Keratinocyte (primary cell): ENCODE measurements at regions not wholly inside any gene's neighbourhood (a gene's known extent, or its start where the extent isn't known, plus 50 kb on each side); places are given as distances from the start of the nearest gene placed in this dataset.

Source experiments
- CTCF ChIP-seq, 3 experiments: IDR thresholded peaks in 1 of 3; conservative IDR thresholded peaks in 1 of 3; optimal IDR thresholded peaks in 1 of 3; 2 replicates in 2 of 3; 3 replicates in 1 of 3; pipeline versions ENCODE3 to v1.5.1; 2011; ENCODE audit warnings: low read length in 3 of 3, mild to moderate bottlenecking in 3 of 3, moderate library complexity in 2 of 3, control low read depth in 1 of 3, inconsistent platforms in 1 of 3; ENCODE audit not compliant: insufficient read depth in 2 of 3; ENCODE audit errors: extremely low read depth in 1 of 3
- EZH2 ChIP-seq: IDR thresholded peaks from one replicate; pipeline ENCODE4 v1.6.1; 2012; ENCODE audit warnings: inconsistent platforms, mild to moderate bottlenecking, low read length, moderate library complexity

DNA sequence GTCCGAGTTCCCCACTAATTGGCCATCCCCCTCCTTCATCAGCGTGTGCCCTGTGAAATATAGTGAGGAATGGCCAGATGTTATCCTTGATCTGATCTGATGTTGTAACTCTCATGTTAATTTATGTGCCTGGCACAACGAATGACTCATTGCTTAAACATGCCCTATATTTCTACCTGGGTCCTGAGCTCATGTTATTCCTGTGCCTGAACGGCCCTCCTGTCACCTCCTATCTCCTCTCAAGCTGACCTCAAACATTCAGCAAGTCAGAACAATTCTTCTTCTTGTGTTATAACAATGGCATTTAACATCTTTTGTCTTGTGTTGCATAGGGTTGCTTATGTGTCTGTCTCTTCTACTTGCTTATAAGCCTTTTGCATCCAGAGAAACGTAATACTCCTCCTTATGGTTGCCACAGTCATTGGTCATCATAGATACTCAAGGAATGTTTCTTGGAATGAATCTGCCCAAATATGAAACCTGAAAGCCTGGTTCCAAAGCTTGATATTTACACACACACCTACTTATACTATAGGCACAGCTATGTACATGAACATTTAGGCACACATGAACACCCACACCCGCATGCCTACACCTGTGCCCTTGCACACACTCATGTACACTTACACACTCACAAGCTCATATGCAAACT, 80.2 kb upstream of the PHLPP1 start:
- TF ChIP-seq CTCF (optimal IDR thresholded peaks at IDR 0.05 in 1 of 3, IDR thresholded peaks at IDR 0.05 in 1 of 3, conservative IDR thresholded peaks at IDR 0.05 in 1 of 3; ENCODE audit: extremely low read depth in 1 of 3, insufficient read depth in 2 of 3, low read length in 3 of 3) (no peak), EZH2 (no peak)
